ENCODE measurements at regions not wholly inside any gene's neighbourhood (a gene's known extent, or its start where the extent isn't known, plus 50 kb on each side); places are given as distances from the start of the nearest gene placed in this dataset.
"Not testable (repeated sequence)": the region's sequence is repeated elsewhere in the genome, so short reads cannot be mapped to it uniquely, and the experiment has no call there.

DNA sequence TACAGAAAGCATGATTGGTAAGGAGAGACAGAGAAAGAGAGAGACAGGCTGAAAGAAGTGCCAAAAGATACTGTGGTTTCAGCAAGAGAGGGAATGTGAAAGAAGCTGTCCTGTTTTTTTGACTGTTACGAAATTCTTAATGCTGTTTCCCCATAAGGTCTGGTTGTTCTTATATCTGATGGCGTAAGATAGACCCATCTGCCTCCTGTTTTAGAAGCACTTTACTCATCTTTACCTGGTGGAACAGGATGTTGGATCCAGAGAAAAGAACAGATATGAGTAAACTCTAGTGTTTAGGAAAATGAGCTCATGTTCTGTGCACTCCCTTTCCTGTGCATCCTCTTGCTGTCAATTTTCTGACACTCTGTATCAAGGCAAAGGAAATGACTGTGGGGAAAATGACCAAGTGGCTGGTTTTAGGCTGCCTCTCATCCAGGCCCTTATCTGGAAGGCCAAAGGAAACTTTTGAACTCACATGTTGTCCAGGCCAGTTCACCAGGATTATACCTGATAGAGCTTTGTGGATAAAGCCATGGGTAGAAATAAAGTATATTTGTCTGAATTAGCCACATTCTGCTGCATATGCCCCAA, 311.7 kb upstream of the HTR2C start:
- DNase-seq (ENCODE audit: low spot score): peak; percentile 1

DNA sequence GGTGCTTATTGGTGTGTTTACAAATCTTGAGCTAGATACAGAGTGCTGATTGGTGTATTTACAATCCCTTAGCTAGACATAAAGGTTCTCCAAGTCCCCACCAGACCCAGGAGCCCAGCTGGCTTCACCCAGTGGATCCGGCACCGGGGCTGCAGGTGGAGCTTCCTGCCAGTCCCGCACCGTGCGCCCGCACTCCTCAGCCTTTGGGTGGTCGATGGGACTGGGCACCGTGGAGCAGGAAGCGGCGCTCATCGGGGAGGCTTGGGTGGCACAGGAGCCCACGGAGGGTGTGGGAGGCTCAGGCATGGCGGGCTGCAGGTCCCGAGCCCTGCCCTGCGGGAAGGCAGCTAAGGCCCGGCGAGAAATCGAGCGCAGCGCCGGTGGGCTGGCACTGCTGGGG, 313.5 kb upstream of the HTR2C start:
- DNase-seq (ENCODE audit: low spot score): not testable (repeated sequence)

DNA sequence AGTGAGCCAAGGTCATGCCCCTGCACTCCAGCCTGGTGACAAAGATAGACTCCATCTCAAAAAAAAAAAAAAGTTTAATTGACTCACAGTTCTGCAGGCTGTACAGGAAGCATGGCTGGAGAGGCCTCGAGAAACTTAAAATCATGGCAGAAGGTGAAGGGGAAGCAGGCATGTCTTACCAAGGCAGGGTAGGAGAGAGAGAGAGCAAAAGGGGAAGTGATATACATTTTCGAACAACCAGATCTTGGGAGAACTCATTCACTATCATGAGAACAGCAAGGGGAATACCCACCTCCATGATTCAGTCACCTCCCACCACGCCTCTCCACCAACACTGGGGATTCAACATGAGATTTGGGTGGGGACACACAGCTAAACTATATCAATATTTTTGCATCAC, 315.2 kb upstream of the HTR2C start:
- no peak for DNase-seq (ENCODE audit: low spot score)

DNA sequence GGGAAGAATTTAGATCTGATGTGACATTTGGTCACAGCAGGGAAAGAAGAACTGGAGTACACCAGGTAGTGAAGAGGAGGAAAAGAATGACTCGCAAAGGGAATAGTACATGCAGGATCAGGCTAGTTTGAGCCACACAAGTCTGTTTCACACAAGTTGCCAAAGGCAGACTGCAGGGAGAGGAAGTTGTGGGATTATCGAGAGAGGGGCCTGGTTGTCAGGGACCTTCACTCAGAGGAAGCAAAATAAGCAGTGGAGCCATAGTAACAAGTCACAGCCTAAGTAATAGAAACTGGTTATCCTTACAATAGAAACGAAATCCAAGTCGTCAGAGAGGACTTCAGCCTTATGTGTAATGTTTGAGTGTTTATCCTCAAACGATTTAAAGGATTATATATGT, 316.7 kb upstream of the HTR2C start:
- DNase-seq (ENCODE audit: low spot score): no peak

DNA sequence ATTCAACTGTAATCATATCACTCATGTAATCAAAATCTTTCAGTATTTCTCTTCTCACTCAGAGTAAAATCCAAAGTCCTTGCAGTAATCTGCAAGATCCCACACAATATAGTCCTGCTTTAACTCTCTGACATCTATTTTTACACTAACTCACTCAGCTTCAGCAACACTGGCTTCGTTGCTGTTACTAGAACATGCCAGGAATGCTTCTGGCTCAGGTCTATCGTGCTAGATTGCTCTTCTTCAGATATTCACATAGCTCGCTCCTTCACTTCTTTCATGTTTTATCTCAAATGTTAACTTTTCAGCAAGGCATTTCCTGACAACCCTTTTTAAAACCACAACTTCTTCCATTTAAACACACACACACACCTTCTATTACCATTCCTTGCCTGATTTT, 331.7 kb upstream of the HTR2C start:
- no peak for DNase-seq (ENCODE audit: low spot score)

DNA sequence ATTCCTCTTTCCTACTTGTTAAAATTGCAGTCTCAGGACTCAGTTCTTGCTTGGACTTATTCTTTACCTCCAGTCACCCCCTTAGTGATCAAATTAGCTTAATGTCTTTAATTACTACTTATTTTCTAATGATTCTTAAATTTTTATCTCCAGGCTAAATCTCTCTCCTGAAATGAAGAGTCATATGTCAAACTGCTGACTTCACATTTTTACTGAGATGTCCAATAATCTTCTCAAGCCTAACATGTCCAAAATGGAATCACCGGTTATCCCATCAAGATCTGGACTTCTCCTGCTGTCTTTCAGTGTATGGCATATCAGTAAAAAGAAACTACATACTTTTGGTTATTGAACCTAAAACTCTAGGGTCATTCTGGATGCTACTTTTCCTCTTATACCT, 332.3 kb upstream of the HTR2C start:
- DNase-seq (ENCODE audit: low spot score): no peak

DNA sequence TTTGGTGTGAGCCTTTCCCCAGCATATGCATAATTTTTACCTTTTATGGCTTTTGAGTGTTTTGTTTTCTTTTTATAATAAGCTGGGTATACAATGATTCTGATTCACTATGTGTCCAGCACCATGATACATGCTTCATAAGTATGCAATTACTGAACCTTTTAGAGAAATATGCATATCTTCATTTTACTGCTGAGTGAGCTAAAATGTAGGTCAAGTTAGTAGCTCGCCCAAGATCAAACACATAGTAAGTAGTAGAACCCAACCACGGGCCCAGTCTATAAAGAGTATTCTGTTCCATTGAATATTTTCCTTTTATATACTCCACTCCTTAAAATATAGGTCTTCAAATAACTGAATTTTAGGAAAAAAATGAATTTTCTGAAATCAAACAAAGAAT, 362.4 kb upstream of the HTR2C start:
- DNase-seq (ENCODE audit: low spot score): no peak

DNA sequence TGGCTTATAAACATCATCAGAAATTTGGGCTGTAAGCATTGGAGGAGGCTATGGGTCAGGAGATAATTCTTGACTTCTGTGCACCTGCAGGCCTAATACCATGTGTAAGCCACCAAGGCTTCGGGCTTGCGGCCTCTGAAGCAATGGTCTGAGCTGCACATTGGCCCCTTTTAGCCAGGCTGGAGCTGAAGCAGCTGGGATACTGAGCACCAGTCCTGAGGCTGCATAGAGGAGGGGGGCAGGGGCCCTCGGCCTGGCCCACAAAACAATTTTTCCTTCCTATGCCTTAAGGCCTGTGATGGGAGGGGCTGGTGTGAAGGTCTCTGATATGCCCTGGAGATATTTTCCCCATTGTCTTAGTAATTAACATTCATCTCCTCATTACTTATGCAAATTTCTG, 373.0 kb upstream of the HTR2C start:
- DNase-seq (ENCODE audit: low spot score): no peak

DNA sequence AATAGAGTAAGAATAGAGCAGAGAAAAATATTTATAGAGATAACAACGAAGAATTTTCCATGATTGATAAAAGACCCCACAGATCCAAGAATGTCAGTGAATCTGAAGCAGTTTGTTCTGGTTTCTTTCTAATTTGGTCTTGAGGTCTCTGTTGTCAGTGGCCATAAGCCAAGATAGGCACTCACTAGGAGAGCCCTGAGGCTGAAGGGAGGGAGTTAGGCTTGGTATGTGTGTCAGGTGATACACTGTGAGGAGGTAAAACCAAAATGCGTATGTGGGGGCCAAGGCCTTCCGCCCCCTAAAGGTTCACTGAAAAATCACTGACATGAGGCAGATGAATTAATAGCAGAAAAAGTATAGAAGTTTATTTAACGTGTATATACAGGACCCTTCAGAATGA, 382.3 kb upstream of the HTR2C start:
- no peak for DNase-seq (ENCODE audit: low spot score)

DNA sequence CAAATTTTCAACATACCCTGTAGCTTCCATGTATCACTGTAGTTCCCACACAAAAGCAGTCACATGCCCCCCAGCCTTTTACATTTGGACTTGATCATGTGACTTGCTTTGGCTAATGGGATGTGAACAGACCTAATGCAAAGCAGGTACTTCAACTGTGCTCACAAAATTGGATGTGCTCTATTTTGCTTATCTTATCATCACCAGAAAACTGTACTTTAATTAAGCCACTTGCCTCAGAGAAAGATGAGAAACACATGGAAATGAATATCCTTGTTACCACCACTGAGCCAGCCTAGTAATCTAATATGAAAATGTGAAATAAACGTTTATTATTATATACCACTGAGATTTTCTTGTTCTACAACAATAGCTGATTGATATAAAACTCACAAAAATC, 402.7 kb upstream of the HTR2C start:
- no peak for DNase-seq (ENCODE audit: low spot score)

DNA sequence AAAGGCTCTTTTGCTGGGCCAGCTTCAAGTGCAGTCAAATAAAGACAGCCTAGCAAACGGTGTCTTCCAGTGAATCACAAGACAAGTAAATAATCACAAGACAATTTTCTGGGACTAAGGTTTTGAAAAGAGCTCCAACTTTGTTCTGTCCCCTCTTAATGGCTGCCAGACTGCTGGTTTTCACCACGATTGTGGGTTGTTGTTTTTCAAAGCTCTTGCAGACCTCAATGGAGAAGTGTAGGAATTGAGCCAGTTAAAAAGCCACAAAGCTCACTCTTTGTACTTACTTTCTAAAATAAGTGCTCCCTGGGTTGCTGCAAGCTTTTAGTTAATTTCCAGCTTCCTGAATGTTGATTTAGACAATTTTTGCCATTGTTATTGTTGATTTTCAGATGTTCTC, 405.8 kb upstream of the HTR2C start:
- DNase-seq (ENCODE audit: low spot score): no peak

DNA sequence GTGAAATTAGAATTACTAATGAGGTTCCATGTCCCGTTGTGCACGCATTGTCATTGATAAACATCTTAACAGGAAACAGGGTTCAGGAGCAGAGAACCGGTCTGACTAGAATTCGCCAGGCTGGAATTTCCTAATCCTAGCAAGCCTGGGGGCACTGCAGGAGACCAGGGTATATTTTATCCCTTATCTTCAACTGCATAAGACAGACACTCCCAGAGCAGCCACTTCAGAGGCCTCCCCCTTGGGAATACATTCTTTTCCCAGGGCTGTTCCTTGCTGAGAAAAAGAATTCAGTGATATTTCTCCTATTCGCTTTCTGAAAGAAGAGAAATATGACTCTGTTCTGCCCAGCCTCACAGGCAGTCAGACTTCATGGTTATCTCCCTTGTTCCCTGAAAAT, 416.6 kb upstream of the HTR2C start:
- DNase-seq (ENCODE audit: low spot score): not testable (repeated sequence)

DNA sequence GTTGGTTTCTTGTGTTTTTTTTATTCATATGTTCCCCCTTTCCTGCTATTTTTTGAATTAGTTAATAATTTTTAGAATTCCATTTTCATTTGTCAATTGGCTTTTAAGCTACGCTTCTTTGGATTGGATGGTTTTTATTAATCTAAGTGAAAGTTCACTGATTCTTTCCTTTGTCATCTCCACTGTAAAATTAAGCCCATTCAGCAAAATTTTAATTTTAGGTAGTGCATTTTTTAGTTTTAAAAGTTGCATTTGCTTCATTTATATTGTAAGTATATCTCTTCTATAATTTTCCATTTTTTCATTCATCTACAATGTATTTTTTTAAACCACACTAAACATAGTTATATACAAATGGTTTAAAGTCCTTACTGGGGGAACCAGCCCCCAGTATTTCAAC, 417.3 kb upstream of the HTR2C start:
- DNase-seq (ENCODE audit: low spot score): no peak

DNA sequence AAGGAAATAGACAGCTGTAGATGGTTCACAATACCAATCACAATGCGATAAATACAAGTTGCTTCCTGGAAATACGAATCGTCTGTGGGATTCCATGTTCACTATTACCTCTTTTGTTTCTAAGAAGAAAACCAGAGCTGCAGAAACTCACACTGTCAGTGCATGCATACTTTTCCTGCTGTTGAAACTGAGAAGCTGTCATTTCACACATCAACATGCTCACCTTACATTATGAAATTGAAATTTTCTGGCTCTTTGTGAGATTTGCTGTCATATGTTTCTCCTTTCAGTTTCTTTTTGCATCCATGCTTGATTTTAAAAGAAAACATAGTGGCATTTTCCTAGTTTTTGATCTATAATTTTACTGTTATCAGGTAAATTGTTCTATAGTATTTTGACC, 418.3 kb upstream of the HTR2C start:
- DNase-seq (ENCODE audit: low spot score): no peak

DNA sequence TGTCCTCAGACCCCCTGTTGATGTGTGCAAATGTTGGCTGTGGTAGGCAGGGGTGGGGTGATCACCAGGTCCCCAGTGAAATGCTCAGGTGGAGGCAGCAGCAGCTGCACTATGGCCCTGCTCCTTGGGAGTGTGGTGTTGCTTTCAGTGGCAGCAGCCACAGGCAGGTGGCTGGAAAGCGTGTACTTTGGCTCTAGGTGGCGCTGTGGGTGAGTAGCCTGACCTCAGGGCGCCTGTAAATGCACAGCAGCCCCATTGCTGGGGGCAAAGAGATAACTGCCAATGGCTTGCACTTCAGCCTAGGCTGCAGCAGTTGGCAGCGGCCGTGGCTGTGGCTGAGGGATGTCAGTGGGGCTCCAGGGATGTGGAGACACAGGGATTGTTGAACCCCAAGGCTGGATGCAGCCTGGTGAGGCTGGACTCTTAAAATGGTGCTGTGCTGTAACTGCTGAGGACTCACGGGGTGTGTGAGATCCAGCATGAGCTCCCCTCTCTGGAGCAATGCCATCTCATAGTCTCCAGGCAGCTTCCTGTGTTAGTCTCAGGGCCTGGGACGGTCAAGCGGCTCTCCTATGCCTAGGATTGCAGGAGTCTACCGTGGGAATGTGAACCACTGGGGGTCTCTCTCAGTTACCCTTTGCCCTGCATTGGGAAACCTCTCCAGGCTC, 421.7 kb upstream of the HTR2C start:
- DNase-seq (ENCODE audit: low spot score): no peak

DNA sequence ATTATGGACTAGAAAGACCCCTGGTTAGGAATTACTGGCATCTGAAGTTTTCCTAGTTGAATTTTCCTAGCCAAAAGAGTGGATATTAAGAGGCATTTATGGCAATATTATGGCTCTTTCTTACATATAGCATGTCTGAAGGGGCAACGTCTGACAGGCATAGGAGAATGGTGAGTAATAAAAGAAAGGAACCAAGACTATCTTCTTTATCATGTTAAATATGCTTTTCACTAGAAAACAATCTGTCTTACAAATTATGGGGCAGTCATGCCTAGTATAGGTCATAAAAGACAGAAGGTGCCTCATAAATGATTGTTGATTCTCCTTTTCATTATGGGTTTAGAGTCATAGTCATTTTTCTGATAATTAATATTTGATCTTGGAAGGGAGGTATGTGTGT, 431.1 kb upstream of the HTR2C start:
- DNase-seq (ENCODE audit: low spot score): no peak

DNA sequence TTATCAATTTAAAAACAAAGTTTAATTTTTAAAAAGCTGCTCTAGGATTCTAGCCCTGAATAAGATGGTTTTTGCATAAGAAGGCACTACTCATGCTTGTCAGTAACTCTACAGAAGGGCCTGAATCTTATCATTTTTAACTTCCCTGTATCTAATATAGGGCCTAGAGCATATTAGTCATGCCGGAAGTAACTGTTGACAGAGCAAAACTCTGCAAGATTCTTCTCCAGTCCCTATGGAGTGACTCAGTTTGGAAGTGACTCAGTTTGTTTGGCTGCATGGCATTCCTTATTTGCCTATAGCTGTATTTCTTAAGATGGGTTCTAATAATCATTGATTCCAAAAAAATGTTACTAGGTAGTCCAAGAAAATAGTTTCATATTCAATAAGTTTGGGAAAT, 431.8 kb upstream of the HTR2C start:
- no peak for DNase-seq (ENCODE audit: low spot score)

DNA sequence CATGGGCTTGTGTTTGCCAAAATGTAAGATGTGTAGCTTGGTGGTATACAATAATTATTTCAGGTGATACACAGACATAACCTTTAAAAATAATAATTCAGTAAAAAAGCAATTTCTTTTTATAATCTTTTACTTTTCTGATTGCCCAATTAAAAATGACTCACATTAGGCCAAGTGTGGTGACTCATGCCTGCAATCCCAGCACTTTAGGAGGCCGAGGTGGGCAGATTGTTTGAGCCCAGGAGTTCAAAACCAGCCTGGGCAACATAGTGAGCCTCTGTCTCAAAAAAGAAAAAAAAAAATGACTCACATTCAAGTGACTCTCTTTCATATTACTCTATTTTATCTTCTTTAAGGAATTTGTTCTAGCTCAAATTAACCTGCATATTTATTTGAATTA, 449.4 kb upstream of the HTR2C start:
- no peak for DNase-seq (ENCODE audit: low spot score)

DNA sequence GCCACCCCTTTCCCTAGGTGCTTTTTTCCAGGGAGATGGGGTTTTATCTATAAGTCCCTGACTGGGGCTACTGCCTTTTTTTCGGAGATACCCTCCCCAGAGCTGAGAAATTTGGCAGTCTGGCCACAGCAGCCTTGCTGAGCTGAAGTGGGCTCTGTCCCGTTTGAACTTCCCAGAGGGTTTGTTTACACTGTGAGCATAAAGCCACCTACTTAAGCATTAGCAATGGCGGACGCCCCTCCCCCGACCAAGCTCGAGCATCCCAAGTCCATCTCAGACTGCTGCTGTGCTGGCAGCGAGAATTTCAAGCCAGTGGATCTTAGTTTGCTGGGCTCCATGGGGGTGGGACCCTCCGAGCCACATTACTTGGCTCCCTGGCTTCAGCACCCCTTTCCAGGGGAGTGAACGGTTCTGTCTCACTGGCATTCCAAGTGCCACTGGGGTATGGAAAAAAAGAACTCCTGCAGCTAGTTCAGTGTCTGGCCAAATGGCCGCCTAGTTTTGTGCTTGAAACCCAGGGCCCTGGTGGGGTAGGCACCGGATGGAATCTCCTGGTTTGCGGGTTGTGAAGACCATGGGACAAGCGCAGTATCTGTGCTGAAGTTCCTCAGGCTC, 456.4 kb upstream of the HTR2C start:
- DNase-seq (ENCODE audit: low spot score): no peak

DNA sequence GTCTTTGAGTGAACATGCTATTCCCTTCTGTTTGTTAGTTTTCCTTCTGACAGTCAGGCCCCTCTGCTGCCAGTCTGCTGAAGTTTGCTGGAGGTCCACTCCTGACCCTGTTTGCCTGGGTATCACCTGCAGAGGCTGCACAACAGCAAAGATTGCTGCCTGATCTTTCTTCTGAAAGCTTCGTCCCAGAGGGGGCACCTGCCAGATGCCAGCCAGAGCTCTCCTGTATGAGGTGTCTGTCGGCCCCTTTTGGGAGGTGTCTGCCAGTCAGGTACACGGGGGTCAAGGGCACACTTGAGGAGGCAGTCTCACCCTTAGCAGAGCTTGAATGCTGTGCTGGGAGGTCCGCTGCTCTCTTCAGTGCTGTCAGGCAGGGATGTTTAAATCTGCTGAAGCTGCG, 456.9 kb upstream of the HTR2C start:
- no peak for DNase-seq (ENCODE audit: low spot score)

DNA sequence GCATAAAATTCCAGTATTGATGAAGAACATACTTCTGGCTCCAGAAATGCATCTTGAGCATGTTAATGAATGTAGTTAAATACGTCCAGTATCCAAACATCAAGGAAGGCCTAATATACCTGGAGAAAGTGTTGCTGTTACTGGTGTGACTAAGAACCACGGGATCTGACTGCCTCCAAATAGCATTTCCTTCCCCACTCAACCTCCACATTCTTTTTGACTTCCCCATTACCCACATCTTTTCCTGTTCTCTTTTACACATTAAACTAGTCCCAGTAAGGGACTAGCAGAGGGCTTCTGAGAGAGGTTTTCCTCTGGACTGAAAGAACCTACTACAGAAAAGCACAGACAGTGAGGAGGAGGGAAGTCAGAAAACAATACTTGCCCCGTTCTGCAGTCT, 482.8 kb upstream of the HTR2C start:
- no peak for DNase-seq (ENCODE audit: low spot score)

DNA sequence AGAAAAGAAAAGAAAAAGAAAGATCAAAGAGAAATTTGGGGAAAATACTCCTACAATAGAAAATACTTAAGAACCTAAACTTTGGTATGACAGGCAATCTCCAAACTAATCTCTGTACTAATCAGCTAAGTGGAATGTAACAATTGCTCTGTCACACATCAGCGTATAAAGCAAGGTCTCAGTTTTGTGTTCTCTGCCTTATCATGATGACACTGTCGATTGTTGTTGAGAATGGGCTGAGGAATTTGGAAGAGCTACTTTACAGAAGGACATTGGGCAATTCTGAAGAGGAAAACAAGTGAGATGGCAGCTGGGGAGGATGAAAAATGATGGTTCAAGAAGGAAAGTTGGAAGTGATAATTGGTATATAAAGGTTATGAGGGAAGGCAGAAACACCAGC, 486.0 kb upstream of the HTR2C start:
- no peak for DNase-seq (ENCODE audit: low spot score)

DNA sequence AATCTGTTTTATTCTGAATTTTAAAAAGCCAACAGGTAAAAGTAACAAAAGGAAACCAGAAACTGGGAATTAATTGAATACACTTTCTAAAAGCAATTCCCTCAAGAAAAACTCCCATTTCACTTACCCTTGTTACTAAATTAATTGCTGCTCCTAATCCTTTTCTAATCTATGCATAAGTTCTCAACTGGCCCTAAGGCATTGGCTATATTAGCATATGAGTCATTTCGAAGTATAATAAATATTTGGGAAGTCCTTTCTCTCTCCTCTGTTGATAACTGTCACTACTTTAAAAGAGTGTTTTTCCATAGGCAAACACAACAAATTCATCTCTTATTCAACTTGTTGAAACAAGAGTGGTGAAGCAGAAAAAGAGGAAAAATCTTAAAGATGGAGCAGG, 486.5 kb upstream of the HTR2C start:
- DNase-seq (ENCODE audit: low spot score): no peak

DNA sequence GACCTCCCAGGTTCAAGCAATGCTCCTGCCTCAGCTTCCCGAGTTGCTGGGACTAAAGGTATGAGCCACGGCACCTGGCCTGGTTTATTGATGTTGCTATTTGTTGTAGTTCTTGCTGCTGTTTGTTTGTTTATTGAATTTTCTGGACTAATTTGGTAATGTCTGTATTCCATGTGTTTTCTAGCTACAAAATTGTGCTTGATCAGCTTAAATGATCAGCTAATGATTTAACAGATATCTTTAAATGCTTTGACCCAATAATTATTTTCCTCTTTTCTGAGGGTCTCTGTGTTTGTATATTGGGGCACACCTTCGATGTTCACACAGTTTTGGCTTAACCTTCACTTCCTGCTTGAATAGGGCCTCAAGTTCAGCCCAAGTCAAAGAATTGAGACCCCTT, 488.1 kb upstream of the HTR2C start:
- DNase-seq (ENCODE audit: low spot score): no peak

Measured in HuH-7.5 (cell line).